ENCODE measurements at regions not wholly inside any gene's neighbourhood (a gene's known extent, or its start where the extent isn't known, plus 50 kb on each side); places are given as distances from the start of the nearest gene placed in this dataset.

- no peak overlapping the region for H3K27ac ChIP-seq (ENCODE audit: low read depth, low read length)
These were observed 508.3 kb upstream of the MYT1L start for GRCh38 chr2:2839393-2839781.

GRCh38 chr2:2838548-2838845 is 507.4 kb upstream of the MYT1L start:
- no peaks in the 10 kb centered on the region for H3K27me3 ChIP-seq (ENCODE audit: low read length)
- no peaks in the 10 kb centered on the region for H3K9me3 ChIP-seq (ENCODE audit: insufficient read depth, low read length)
- no peak overlapping the region for H2AFZ ChIP-seq (ENCODE audit: low read depth, low read length, severe bottlenecking)
- H3K9ac ChIP-seq (ENCODE audit: low read length), result no peak overlapping the region
- H3K79me2 ChIP-seq (ENCODE audit: insufficient read depth, low read length), result no peaks in the 10 kb centered on the region
- no peaks in the 10 kb centered on the region for H4K20me1 ChIP-seq (ENCODE audit: low read depth, low read length)
- H3K27ac ChIP-seq (ENCODE audit: low read depth, low read length), result no peak overlapping the region
- TF ChIP-seq CTCF (IDR thresholded peaks at IDR 0.05; ENCODE audit: insufficient read depth, low read length, poor library complexity, severe bottlenecking) (no peak), EZH2phosphoT487 (conservative IDR thresholded peaks at IDR 0.05; ENCODE audit: low read length) (no peak)
- H3K4me3 ChIP-seq (ENCODE audit: insufficient read depth, low read length, poor library complexity, severe bottlenecking), result no peak overlapping the region
- no peaks in the 10 kb centered on the region for H3K9me2 ChIP-seq (replicated peaks; ENCODE audit: insufficient read depth, low read length)
- H3K36me3 ChIP-seq (ENCODE audit: low read length), result no peaks in the 10 kb centered on the region
- no peak overlapping the region for H3K4me2 ChIP-seq (ENCODE audit: low read depth, low read length, poor library complexity, severe bottlenecking)
- H3F3A ChIP-seq (ENCODE audit: insufficient read depth), result no peaks in the 10 kb centered on the region

More at GRCh38 chr2:2839393-2839781, 508.3 kb upstream of the MYT1L start:
- no peak overlapping the region for H3K4me3 ChIP-seq (ENCODE audit: insufficient read depth, low read length, poor library complexity, severe bottlenecking)
- no peak for TF ChIP-seq CTCF (IDR thresholded peaks at IDR 0.05; ENCODE audit: insufficient read depth, low read length, poor library complexity, severe bottlenecking)
- no peak for TF ChIP-seq EZH2phosphoT487 (conservative IDR thresholded peaks at IDR 0.05; ENCODE audit: low read length)
- no peaks in the 10 kb centered on the region for H3K9me2 ChIP-seq (replicated peaks; ENCODE audit: insufficient read depth, low read length)
- no peak overlapping the region for H3K4me2 ChIP-seq (ENCODE audit: low read depth, low read length, poor library complexity, severe bottlenecking)
- H4K20me1 ChIP-seq (ENCODE audit: low read depth, low read length), result no peaks in the 10 kb centered on the region
- no peaks in the 10 kb centered on the region for H3K9me3 ChIP-seq (ENCODE audit: insufficient read depth, low read length)
- H3K79me2 ChIP-seq (ENCODE audit: insufficient read depth, low read length), result no peaks in the 10 kb centered on the region
- H3F3A ChIP-seq (ENCODE audit: insufficient read depth), result no peaks in the 10 kb centered on the region
- H3K36me3 ChIP-seq (ENCODE audit: low read length), result no peaks in the 10 kb centered on the region
- no peaks in the 10 kb centered on the region for H3K27me3 ChIP-seq (ENCODE audit: low read length)
- H2AFZ ChIP-seq (ENCODE audit: low read depth, low read length, severe bottlenecking), result no peak overlapping the region
- H3K9ac ChIP-seq (ENCODE audit: low read length), result no peak overlapping the region

GRCh38 chr2:2837746-2838547 is 506.9 kb upstream of the MYT1L start:
- no peaks in the 10 kb centered on the region for H3F3A ChIP-seq (ENCODE audit: insufficient read depth)
- no peak for TF ChIP-seq EZH2phosphoT487 (conservative IDR thresholded peaks at IDR 0.05; ENCODE audit: low read length)
- no peaks in the 10 kb centered on the region for H3K79me2 ChIP-seq (ENCODE audit: insufficient read depth, low read length)
- H3K9ac ChIP-seq (ENCODE audit: low read length), result no peak overlapping the region
- no peaks in the 10 kb centered on the region for H3K27me3 ChIP-seq (ENCODE audit: low read length)
- no peak overlapping the region for H3K27ac ChIP-seq (ENCODE audit: low read depth, low read length)
- no peaks in the 10 kb centered on the region for H3K9me3 ChIP-seq (ENCODE audit: insufficient read depth, low read length)
- H3K9me2 ChIP-seq (replicated peaks; ENCODE audit: insufficient read depth, low read length), result no peaks in the 10 kb centered on the region
- no peak overlapping the region for H3K4me3 ChIP-seq (ENCODE audit: insufficient read depth, low read length, poor library complexity, severe bottlenecking)
- H4K20me1 ChIP-seq (ENCODE audit: low read depth, low read length), result no peaks in the 10 kb centered on the region
- no peak overlapping the region for H2AFZ ChIP-seq (ENCODE audit: low read depth, low read length, severe bottlenecking)
- no peak overlapping the region for H3K4me2 ChIP-seq (ENCODE audit: low read depth, low read length, poor library complexity, severe bottlenecking)
- H3K36me3 ChIP-seq (ENCODE audit: low read length), result no peaks in the 10 kb centered on the region

- no peak overlapping the region for H3K4me2 ChIP-seq (ENCODE audit: low read depth, low read length, poor library complexity, severe bottlenecking)
- H2AFZ ChIP-seq (ENCODE audit: low read depth, low read length, severe bottlenecking), result no peak overlapping the region
- H3F3A ChIP-seq (ENCODE audit: insufficient read depth), result no peaks in the 10 kb centered on the region
- H3K36me3 ChIP-seq (ENCODE audit: low read length), result no peaks in the 10 kb centered on the region
- H3K79me2 ChIP-seq (ENCODE audit: insufficient read depth, low read length), result no peaks in the 10 kb centered on the region
- H3K27ac ChIP-seq (ENCODE audit: low read depth, low read length), result no peak overlapping the region
- H3K9ac ChIP-seq (ENCODE audit: low read length), result no peak overlapping the region
- H3K4me3 ChIP-seq (ENCODE audit: insufficient read depth, low read length, poor library complexity, severe bottlenecking), result no peak overlapping the region
- no peaks in the 10 kb centered on the region for H3K27me3 ChIP-seq (ENCODE audit: low read length)
- H3K9me3 ChIP-seq (ENCODE audit: insufficient read depth, low read length), result no peaks in the 10 kb centered on the region
- TF ChIP-seq EZH2phosphoT487 (conservative IDR thresholded peaks at IDR 0.05; ENCODE audit: low read length), result no peak
- no peak for TF ChIP-seq CTCF (IDR thresholded peaks at IDR 0.05; ENCODE audit: insufficient read depth, low read length, poor library complexity, severe bottlenecking)
- no peaks in the 10 kb centered on the region for H4K20me1 ChIP-seq (ENCODE audit: low read depth, low read length)
- H3K9me2 ChIP-seq (replicated peaks; ENCODE audit: insufficient read depth, low read length), result no peaks in the 10 kb centered on the region
These were observed 505.4 kb upstream of the MYT1L start for GRCh38 chr2:2836343-2837070.

Measured in SU-DHL-6 (cell line).